HCT116 (cell line): ENCODE measurements at regions not wholly inside any gene's neighbourhood (a gene's known extent, or its start where the extent isn't known, plus 50 kb on each side); places are given as distances from the start of the nearest gene placed in this dataset.

Experiments used
- CEBPB ChIP-seq: IDR thresholded peaks from 2 replicates; pipeline ENCODE4 v1.6.1; 2012; ENCODE audit warnings: low read depth
- EZH2 ChIP-seq: fragments of 200-600 bp; sonication (generic); IDR thresholded peaks from 2 replicates; pipeline ENCODE4 v1.6.1; 2017; ENCODE audit warnings: antibody characterized with exemption, mixed run types
- POLR2AphosphoS5 ChIP-seq: IDR thresholded peaks from 2 replicates; pipeline ENCODE4 v1.6.1; 2011; ENCODE audit warnings: mild to moderate bottlenecking, low read depth, low read length, moderate library complexity
- RAD21 ChIP-seq: IDR thresholded peaks from 2 replicates; pipeline ENCODE4 v1.6.1; 2012; ENCODE audit warnings: low read depth, mild to moderate bottlenecking
- SRF ChIP-seq: IDR thresholded peaks from 2 replicates; pipeline ENCODE4 v1.6.1; 2012; ENCODE audit warnings: low read depth
- TCF7L2 ChIP-seq: IDR thresholded peaks from 2 replicates; pipeline ENCODE4 v1.7.0; 2011; ENCODE audit warnings: borderline replicate concordance, inconsistent platforms; ENCODE audit not compliant: insufficient read depth, insufficient read length; ENCODE audit errors: extremely low read depth
- YY1 ChIP-seq: IDR thresholded peaks from 2 replicates; pipeline ENCODE4 v1.6.1; 2011; ENCODE audit warnings: low read length, low read depth, moderate library complexity, mild to moderate bottlenecking; ENCODE audit not compliant: insufficient replicate concordance; ENCODE audit errors: extremely low read depth
- TF ChIP-seq, protein P1 (sequence below), 3 experiments: fragments of 200-600 bp in 1 of 3; sonication (generic) in 1 of 3; IDR thresholded peaks in 2 of 3; conservative IDR thresholded peaks in 1 of 3; 2 replicates each; pipeline ENCODE4 v1.5.1; 2012 to 2017; ENCODE audit warnings: low read depth in 2 of 3, low read length in 2 of 3, antibody characterized with exemption in 1 of 3, borderline replicate concordance in 1 of 3, control low read depth in 1 of 3, mild to moderate bottlenecking in 1 of 3, mixed read lengths in 1 of 3, mixed run types in 1 of 3, moderate library complexity in 1 of 3; ENCODE audit not compliant: insufficient read depth in 1 of 3
- TF ChIP-seq, protein P2 (sequence below): IDR thresholded peaks from 2 replicates; pipeline ENCODE4 v1.6.1; 2012

DNA sequence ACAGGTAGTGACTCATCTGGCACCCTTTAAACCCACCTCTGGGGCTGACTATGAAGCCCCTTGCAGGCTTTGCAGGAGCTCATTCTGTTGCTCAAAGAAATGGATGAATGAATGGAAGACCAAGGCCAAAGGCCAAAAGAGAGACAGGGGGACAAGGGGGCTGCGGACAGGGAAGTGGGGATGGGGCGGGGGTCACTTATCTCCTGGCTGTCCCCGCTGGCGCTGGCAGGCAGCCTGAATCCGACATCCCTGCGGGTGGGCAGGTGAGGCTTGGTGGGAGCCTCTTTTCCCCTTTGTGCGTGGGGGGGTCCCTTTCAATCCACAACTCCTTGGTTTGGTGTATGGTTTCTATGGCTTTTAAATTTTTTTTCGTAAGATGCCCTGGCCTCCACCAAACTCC, 239.6 kb upstream of the C1orf174 start:
- TF ChIP-seq, protein P1, sequence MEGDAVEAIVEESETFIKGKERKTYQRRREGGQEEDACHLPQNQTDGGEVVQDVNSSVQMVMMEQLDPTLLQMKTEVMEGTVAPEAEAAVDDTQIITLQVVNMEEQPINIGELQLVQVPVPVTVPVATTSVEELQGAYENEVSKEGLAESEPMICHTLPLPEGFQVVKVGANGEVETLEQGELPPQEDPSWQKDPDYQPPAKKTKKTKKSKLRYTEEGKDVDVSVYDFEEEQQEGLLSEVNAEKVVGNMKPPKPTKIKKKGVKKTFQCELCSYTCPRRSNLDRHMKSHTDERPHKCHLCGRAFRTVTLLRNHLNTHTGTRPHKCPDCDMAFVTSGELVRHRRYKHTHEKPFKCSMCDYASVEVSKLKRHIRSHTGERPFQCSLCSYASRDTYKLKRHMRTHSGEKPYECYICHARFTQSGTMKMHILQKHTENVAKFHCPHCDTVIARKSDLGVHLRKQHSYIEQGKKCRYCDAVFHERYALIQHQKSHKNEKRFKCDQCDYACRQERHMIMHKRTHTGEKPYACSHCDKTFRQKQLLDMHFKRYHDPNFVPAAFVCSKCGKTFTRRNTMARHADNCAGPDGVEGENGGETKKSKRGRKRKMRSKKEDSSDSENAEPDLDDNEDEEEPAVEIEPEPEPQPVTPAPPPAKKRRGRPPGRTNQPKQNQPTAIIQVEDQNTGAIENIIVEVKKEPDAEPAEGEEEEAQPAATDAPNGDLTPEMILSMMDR (IDR thresholded peaks at IDR 0.05 in 2 of 3, conservative IDR thresholded peaks at IDR 0.05 in 1 of 3; ENCODE audit: borderline replicate concordance in 1 of 3, insufficient read depth in 1 of 3, low read depth in 2 of 3, low read length in 2 of 3): no peak
- no peak for TF ChIP-seq EZH2
- no peak for TF ChIP-seq POLR2AphosphoS5
- TF ChIP-seq, protein P2, sequence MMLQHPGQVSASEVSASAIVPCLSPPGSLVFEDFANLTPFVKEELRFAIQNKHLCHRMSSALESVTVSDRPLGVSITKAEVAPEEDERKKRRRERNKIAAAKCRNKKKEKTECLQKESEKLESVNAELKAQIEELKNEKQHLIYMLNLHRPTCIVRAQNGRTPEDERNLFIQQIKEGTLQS: no peak
- no peak for TF ChIP-seq SRF
- no peak for TF ChIP-seq TCF7L2
- no peak for TF ChIP-seq YY1
- no peak for TF ChIP-seq RAD21
- no peak for TF ChIP-seq CEBPB
